Glutamatergic neuron (in vitro differentiated cells): ENCODE measurements at regions not wholly inside any gene's neighbourhood (a gene's known extent, or its start where the extent isn't known, plus 50 kb on each side); places are given as distances from the start of the nearest gene placed in this dataset.

Experiments used
- DNase-seq: peaks from one replicate; pipeline ENCODE4 v3.0.0; 2022
- H3K27ac Mint-ChIP-seq: one replicate; pipeline ENCODE4 v1.8.0; 2020; ENCODE audit warnings: mild to moderate bottlenecking, mixed read lengths, inconsistent platforms; ENCODE audit not compliant: unreplicated experiment
- H3K27me3 Mint-ChIP-seq: one replicate; pipeline ENCODE4 v1.8.0; 2020; ENCODE audit warnings: mild to moderate bottlenecking, moderate library complexity, mixed read lengths, inconsistent platforms; ENCODE audit not compliant: unreplicated experiment
- H3K36me3 Mint-ChIP-seq: one replicate; pipeline ENCODE4 v1.8.0; 2020; ENCODE audit warnings: mild to moderate bottlenecking, mixed read lengths, inconsistent platforms; ENCODE audit not compliant: unreplicated experiment
- H3K4me1 Mint-ChIP-seq: one replicate; pipeline ENCODE4 v1.8.0; 2020; ENCODE audit warnings: mild to moderate bottlenecking, low read depth, mixed read lengths, inconsistent platforms; ENCODE audit not compliant: unreplicated experiment
- H3K4me3 Mint-ChIP-seq: one replicate; pipeline ENCODE4 v1.8.0; 2020; ENCODE audit warnings: mild to moderate bottlenecking, mixed read lengths, inconsistent platforms; ENCODE audit not compliant: unreplicated experiment
- H3K9me3 Mint-ChIP-seq: one replicate; pipeline ENCODE4 v1.8.0; 2020; ENCODE audit warnings: mild to moderate bottlenecking, moderate library complexity, mixed read lengths, inconsistent platforms; ENCODE audit not compliant: unreplicated experiment
- TF ChIP-seq, protein P1 (sequence below): fragments of 200-600 bp; sonication (generic); IDR thresholded peaks from one replicate; pipeline ENCODE4 v1.5.0; 2021; ENCODE audit not compliant: partially characterized antibody, unreplicated experiment

- H3K27ac Mint-ChIP-seq = no peak overlapping the region
- H3K9me3 Mint-ChIP-seq = peaks cover 3% of the 10 kb centered on the region
- TF ChIP-seq, protein P1, sequence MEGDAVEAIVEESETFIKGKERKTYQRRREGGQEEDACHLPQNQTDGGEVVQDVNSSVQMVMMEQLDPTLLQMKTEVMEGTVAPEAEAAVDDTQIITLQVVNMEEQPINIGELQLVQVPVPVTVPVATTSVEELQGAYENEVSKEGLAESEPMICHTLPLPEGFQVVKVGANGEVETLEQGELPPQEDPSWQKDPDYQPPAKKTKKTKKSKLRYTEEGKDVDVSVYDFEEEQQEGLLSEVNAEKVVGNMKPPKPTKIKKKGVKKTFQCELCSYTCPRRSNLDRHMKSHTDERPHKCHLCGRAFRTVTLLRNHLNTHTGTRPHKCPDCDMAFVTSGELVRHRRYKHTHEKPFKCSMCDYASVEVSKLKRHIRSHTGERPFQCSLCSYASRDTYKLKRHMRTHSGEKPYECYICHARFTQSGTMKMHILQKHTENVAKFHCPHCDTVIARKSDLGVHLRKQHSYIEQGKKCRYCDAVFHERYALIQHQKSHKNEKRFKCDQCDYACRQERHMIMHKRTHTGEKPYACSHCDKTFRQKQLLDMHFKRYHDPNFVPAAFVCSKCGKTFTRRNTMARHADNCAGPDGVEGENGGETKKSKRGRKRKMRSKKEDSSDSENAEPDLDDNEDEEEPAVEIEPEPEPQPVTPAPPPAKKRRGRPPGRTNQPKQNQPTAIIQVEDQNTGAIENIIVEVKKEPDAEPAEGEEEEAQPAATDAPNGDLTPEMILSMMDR = no peak
- no peaks in the 10 kb centered on the region for H3K36me3 Mint-ChIP-seq
- no peaks in the 10 kb centered on the region for H3K4me1 Mint-ChIP-seq
- no peak overlapping the region for H3K4me3 Mint-ChIP-seq
- DNase-seq = no peak
- H3K27me3 Mint-ChIP-seq = no peaks in the 10 kb centered on the region
Measured at GRCh38 chrX:7316887-7317286, 168.9 kb upstream of the PUDP start.

- no peak overlapping the region for H3K27ac Mint-ChIP-seq
- DNase-seq = no peak
- TF ChIP-seq, protein P1 = no peak
Measured at GRCh38 chrX:7316280-7316679, 168.3 kb upstream of the PUDP start.

GRCh38 chrX:7314425-7314824 is 166.5 kb upstream of the PUDP start:
- Mint-ChIP-seq H3K27me3 (no peaks in the 10 kb centered on the region), H3K4me3 (no peak overlapping the region)
- TF ChIP-seq, protein P1 = no peak

More at GRCh38 chrX:7316280-7316679, 168.3 kb upstream of the PUDP start:
- Mint-ChIP-seq H3K36me3 (no peaks in the 10 kb centered on the region), H3K4me3 (no peak overlapping the region), H3K27me3 (no peaks in the 10 kb centered on the region), H3K9me3 (peaks cover 3% of the 10 kb centered on the region), H3K4me1 (no peaks in the 10 kb centered on the region)

DNA sequence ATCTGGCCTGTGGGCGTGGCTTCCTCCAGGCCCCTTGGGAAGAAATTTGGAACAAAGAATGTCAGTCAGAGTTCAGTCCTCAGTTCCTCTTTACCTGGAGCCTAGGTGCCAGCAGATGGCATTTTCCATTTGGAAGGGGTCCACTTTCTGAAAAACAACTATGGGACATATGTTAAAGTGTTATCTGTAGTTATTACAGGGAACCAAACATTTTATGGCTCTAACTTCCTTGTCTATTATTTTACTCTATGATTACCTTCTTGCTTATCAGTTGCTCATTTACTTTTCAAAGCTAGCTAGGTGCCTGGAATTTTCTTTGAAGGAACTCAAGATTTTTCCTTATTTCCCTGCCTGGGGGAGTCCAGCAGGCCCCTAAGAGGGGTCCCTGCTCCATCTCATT is 159.8 kb upstream of the PUDP start:
- TF ChIP-seq, protein P1 = no peak
- Mint-ChIP-seq H3K27me3 (no peaks in the 10 kb centered on the region), H3K36me3 (no peaks in the 10 kb centered on the region), H3K9me3 (no peaks in the 10 kb centered on the region), H3K27ac (no peak overlapping the region), H3K4me3 (no peak overlapping the region), H3K4me1 (no peaks in the 10 kb centered on the region)
- DNase-seq = no peak

More at GRCh38 chrX:7314425-7314824, 166.5 kb upstream of the PUDP start:
- H3K9me3 Mint-ChIP-seq = peaks cover 3% of the 10 kb centered on the region
- no peak for DNase-seq
- no peaks in the 10 kb centered on the region for H3K36me3 Mint-ChIP-seq
- H3K27ac Mint-ChIP-seq = no peak overlapping the region
- no peaks in the 10 kb centered on the region for H3K4me1 Mint-ChIP-seq

GRCh38 chrX:7294483-7294882 is 146.5 kb upstream of the PUDP start:
- Mint-ChIP-seq H3K36me3 (peaks cover 4% of the 10 kb centered on the region), H3K4me3 (no peak overlapping the region), H3K27ac (no peak overlapping the region), H3K9me3 (no peaks in the 10 kb centered on the region), H3K27me3 (no peaks in the 10 kb centered on the region), H3K4me1 (no peaks in the 10 kb centered on the region)
- TF ChIP-seq, protein P1 = no peak
- DNase-seq = no peak
